ENCODE measurements at regions not wholly inside any gene's neighbourhood (a gene's known extent, or its start where the extent isn't known, plus 50 kb on each side); places are given as distances from the start of the nearest gene placed in this dataset.

- no peak for DNase-seq (ENCODE audit: low read depth)
Observed at GRCh38 chr16:6932871-6933385, 399.7 kb upstream of the RBFOX1 start.

DNA sequence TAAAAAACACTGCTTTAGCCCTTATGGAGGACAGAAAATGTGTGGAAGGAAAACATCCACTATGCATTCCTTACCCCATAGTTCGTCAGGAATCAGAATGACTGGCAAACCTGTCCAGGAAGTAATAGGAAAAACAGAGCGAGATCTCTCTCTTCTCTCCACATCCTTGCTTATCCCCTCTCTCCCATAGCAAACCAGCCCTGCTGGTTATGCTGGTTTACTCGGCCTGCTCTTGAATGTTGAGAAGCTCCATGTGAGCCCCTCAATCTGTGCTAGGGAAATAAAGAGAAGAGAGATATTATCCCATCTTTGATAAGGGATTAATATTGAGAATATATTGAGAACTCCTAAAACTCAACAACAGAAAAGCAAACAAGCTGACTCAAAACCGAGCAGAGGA, 402.8 kb upstream of the RBFOX1 start:
- no peak for DNase-seq (ENCODE audit: low read depth)

DNA sequence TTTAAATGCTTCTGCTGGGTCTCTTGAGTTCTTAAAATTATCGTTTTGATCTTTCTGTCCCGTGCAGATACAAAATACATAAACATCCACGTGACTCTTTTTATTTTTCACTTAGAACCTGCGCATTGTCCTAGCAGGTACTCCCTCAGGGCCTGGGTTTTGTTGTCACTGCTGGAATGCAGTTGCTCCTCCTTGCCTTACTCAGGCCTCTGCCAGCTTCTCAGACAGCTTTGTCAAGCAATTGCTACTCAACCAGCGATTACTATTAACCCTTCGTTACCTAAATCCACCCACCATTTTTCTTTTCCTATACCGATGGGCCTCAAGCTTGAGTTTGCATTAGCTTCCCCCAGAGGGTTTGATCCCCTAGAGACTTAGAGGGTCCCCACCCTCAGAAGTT, 405.9 kb upstream of the RBFOX1 start:
- DNase-seq (ENCODE audit: low read depth): no peak

DNA sequence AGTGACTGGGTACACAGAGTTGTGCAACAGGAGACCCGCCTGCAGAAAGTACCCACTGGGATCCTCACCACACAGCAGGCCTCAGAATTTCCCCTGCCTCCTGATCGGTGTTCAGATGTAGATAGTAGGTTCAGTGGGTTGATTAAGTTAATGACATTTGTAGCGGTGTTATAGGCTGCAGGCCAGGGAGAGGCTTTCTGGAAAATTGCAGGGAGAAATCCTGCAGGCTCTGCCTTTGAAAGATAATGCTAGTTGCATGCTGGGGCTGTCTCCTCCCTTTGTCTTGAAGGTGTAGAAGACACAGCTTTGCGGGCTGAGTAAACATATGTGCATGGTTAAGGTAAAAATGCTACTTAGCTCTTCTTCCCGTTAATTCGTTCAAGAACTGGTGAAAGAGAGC, 406.3 kb upstream of the RBFOX1 start:
- no peak for DNase-seq (ENCODE audit: low read depth)

GRCh38 chr16:6918646-6919045, 414.0 kb upstream of the RBFOX1 start:
- no peak for DNase-seq (ENCODE audit: low read depth)

- DNase-seq (ENCODE audit: low read depth): no peak
Observed at GRCh38 chr16:6916946-6917345, 415.7 kb upstream of the RBFOX1 start.

DNA sequence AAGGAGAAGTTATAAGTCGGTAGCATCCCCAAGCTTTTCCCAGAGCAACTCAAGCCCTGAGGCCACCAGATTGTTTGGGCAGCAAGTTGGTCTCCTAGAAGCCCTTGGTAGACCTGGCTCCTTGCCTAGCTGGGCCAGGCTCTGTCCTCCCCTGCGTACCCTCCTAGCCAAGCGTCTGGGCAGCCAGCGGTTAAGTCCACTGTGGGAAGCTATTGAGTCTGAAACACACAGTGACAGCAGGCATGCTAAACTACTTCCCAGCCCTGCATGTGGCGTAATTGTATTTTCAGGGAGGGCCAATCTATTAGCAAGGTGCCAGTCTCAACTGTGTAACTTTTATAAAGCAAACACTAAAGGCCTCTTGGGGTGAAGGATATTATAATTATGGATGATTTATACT, 419.1 kb upstream of the RBFOX1 start:
- no peak for DNase-seq (ENCODE audit: low read depth)

- DNase-seq (ENCODE audit: low read depth): no peak
Observed at GRCh38 chr16:6910301-6910700, 422.3 kb upstream of the RBFOX1 start.

DNA sequence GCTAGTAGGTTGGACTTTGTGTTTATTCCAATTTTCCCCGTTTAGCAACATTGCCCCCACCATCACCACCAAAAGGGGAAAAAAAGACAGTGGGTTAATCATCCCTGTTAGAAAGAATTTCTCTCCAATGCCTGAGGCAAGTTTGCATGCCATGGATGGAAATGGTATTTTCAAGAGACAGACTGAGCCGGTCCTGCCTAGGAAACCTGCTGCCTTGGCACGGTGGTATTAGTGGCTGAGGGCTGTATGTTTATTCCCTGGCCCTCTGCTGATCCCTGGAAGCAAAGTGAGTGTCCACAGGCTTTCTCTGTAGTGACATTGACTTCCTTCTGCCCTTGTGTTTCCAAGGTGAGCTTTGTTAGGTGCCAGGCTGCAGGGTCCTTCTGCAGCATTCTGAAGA, 427.0 kb upstream of the RBFOX1 start:
- no peak for DNase-seq (ENCODE audit: low read depth)

DNA sequence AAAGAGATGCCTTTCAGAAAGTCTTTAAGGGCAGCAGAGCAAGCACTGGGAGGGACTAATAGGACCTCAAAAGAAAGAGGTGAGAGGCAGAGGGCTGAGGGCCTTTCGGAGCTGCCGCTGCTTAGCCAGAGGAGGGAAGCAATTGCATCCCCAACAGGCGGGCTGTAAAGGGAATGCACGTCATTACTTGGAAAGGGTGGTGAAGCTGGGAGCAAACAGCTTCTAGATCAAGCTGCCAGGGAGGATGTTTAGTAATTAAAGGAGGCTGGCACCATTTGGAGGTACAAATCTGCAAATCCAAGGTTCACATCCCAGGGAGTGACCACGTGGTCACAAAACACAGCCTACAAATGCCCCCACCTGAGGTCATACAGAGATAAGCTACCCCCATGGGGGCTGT, 429.0 kb upstream of the RBFOX1 start:
- DNase-seq (ENCODE audit: low read depth): no peak

DNA sequence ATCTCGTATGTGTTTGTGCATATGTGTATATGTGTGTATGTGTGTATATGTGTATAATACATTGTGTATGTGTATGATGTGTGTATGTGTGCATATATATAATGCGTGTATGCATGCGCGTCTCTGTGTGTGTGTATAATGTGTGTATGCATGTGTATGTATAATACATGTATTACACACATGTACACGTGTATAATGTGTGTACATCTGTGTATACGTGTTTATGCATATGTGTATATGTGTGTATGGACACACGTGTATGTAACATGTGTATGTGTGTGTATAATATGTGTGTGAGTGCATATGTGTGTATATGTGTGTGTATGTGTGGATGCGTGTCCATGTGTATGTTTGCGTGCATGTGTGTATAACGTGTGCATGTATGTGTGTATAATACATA, 433.7 kb upstream of the RBFOX1 start:
- no peak for DNase-seq (ENCODE audit: low read depth)

DNA sequence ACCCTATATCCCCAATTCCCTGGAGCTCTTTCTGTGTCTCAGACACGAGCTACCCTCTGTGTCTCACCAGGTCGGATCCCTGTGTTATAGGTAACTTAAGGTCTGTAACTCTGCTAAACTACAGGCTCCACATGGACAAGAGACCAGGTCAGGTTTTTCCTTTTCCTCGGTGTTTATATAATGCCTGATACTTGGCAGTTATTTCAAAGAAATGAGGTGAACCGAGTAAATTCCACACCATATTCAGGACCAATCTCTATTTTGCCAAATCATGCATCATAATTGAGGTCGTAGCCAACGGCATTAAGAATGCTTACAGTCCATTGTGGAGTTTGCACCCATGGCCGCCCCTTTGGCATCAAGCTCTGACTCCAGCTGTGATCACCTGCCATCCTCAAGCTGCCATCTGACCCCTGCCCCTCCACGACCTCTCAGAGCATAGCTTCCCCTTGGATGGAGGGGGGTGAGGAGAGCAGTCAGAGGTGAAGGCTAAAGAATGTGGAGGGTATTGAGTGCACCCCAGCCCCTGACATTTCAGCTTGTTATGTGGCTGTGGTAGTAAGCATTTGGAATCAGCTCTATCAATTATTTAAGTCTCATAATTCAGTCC, 434.7 kb upstream of the RBFOX1 start:
- no peak for DNase-seq (ENCODE audit: low read depth)

DNA sequence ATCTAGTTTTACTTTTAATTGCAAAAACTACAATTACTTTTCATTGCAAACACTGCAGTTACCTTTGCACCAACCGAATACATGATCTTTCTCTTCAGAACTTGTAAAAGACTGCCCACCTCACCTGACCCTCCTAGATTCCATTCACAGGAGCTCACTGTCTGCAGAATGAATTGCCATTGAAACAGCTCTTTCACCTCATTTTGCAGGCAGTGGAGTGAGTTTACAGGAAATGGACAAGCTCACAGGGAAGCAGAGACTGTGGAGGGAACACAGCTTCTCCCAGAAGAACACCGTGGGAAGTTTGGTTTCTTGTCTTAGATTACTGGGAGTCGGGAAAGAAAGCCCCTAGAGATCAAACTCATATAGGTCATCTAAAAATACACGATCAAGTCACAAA, 439.7 kb upstream of the RBFOX1 start:
- DNase-seq (ENCODE audit: low read depth): no peak

DNA sequence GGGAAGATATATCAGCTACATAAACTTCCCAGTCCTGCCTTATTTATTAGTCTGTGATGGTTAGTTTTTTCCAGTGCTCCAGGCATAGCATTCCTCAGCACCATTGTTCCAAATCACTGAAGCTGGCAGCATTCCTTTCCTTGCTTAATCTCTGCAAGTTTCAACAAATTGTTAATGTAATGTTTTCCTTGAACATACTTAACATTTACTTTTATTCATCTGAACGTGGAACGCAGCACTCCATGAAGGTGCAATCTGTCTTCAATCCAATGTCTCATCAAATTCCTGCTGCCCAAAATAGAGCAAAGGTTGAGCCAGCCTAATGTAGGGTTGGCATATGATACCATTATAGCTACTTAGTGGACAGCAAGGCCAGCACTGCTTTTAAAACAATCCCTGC, 441.1 kb upstream of the RBFOX1 start:
- DNase-seq (ENCODE audit: low read depth): no peak

- DNase-seq (ENCODE audit: low read depth): no peak
Observed at GRCh38 chr16:6888531-6888930, 444.1 kb upstream of the RBFOX1 start.

GRCh38 chr16:6884002-6884401, 448.6 kb upstream of the RBFOX1 start:
- no peak for DNase-seq (ENCODE audit: low read depth)

DNA sequence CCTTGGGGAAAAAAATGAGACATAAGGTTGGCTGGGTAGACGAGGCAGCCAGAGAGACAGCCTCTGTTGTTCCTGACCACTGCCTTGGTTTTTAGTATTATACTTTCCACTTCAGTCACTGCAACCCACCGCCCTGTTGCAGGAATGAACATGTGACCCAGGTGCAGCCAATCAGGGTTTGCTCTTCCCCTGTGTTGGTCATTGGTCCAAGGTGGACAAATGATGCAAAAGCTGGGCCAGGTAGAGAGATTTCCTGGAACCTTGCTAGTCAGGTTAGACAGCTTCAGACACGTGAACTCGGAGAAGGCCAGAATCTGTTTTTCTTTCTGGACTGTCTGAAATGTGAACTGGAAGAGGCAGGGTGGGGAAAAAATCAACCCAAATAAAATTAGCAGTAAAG, 452.4 kb upstream of the RBFOX1 start:
- DNase-seq (ENCODE audit: low read depth): no peak

- no peak for DNase-seq (ENCODE audit: low read depth)
Observed at GRCh38 chr16:6864671-6865070, 468.0 kb upstream of the RBFOX1 start.

GRCh38 chr16:6864244-6864643, 468.4 kb upstream of the RBFOX1 start:
- no peak for DNase-seq (ENCODE audit: low read depth)

- no peak for DNase-seq (ENCODE audit: low read depth)
Observed at GRCh38 chr16:6863135-6863534, 469.5 kb upstream of the RBFOX1 start.

- DNase-seq (ENCODE audit: low read depth): no peak
Observed at GRCh38 chr16:6861815-6862477, 470.7 kb upstream of the RBFOX1 start.

GRCh38 chr16:6861135-6861814, 471.4 kb upstream of the RBFOX1 start:
- DNase-seq (ENCODE audit: low read depth): no peak

DNA sequence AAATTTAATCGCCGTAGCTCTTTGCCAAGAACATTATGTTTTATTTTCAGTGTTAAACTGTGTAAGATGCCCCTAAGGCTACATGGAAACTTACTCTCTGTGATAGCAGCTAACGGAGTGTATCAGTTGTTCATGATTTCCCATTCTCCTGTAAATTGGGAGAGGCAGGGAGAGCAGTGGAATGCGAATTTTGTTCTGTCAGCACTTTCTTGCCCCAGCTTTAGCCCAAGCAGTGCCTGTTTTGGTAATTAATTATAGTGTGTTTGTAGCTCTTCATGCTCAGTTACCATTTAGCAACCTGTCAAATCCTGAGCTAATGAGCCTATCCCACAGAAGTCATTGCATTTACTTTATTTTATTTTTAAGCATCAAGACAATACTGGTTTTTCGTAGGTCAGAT, 475.1 kb upstream of the RBFOX1 start:
- DNase-seq (ENCODE audit: low read depth): no peak

DNA sequence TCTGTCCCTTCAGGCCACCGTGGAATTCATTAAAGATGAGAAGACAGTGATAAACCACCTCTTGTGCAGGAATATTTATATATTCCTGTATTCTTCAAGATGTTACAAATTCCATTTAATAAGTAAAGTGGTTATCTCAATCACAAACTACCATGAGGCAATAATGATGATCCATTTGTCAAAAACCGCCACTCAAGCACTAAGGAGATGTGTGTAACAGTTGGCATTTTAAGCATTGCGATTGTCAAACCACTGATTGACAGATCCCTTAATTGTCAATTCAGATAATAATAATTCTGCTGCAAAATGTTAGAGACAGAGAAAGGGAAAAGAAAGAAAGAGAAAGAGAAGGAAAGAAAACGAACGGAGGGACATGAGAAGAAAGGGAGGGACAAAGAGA, 476.1 kb upstream of the RBFOX1 start:
- no peak for DNase-seq (ENCODE audit: low read depth)
